NCI-H1105 treated with DMSO at 0.1 percent for 48 hours (cell line): ENCODE measurements at regions not wholly inside any gene's neighbourhood (a gene's known extent, or its start where the extent isn't known, plus 50 kb on each side); places are given as distances from the start of the nearest gene placed in this dataset.

Experiments
- DNase-seq: peaks from one replicate; lab custom pipeline; 2025; lab: John Stamatoyannopoulos, UW

DNA sequence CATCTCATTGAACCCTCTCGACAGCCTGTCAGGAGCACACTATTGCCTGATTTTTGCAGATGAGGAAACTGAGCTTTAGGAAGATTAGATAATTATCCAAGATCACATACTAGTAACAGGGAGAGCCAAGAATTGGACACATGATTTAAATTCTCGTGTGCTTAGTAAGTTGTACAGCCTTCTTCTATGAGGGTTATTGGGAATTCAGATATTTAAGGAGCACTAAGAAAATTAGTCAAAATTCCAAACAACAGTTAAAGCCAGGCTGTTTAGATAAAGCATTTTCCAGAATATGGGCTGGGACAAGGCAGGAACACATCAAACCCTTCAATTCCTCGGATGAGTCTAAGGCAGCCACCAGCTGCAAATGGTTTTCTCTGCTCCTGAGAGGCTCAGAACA is 148.8 kb downstream of the TMEM30B start:
- DNase-seq: no peak

DNA sequence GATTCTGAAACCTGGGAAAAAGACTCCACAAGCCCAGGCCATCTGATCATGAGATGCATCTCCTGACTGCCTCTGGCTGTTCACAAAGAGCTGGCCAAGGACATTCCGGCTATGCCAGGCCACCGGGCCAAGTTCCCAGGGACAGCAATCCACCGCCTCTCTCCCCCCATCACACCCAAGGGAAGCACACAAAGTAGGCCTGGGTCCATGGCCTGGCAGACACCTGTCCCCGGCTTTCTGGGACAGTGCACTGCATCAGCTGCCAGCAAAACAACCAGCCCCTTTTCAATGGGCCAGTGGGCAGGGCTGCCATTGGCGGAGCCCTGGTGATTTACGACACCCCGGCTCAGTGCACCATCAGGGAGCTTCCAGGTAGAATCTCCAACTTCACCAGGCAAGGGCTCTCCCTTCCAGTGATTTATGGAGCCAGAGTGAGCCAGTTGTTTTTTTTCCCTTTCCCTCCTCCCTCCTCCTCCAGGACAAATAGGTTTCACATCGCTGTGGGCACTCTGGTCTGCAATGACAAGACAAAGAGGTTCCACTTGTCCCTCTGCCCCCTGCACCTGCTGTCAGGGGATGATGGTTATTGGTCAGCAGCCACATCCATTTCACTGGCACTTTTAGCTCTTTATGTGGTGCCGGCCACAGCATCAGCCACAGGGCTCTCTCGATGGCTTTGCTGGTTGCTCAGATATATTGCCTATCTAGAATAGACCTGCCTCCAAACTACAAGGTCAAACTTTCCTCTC is 149.6 kb downstream of the SLC38A6 start:
- no peak for DNase-seq

DNA sequence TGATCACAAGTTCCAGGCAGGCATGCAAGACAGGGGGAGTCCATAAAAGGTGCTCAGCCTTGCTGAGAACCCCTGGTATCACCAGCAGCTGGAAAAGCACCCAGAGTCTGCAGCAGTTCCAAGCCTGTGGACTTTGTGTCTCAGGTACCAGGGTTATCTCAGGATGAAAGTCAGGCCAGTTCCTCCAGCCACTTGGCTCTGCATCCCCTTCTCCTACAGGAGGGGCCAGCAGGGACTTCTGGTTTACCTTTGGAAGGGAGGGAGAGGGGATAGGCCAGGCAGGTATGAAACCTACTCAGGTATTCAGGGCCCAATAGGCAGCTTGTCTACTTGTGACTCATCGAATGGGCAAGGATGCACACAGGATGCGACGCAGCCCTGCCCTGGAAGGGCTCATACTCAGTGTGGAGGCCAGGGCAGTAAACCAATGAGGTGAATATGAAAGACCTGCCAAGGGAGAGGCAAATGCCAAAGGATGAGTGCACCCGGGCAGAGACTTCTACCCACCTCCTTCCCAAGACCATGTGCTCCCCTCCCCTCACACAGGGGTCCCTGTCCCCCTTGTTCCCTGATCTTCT is 148.2 kb downstream of the SLC38A6 start:
- no peak for DNase-seq

DNA sequence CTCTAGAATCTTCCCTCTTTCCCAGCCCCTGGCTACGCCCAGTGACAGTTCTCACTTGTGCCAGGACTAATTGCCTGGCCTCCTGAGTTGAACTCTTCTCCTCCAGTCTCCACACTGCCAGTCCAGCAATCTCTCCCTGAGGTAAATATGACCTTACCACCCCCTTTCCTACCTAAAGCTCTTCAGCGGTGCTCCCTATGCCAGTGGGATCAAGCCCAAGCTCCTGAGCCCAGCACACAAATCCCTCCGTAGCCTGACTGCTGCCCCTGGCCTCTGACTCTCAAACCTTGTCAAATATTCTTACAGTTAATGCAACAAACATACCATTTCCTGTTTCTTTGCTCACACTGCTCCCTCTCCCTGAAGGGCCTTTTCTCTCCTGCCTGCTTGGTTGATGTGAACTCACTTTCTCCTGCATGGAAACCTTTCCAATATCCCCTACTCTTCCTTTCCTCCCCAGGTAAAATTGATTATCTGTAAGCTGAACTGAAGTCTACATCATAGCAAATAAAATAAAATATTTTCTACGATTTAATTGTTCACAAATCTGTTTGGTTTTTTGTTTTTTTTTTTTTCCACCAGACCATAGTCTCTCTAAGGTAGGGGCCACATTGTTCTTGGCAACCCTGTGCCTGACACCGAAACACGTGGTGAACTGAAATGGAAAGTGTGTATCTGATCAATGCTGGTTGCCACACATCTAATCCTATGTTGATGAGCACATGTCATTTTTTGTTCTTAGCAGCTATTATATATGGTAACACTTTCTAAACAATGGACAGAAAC is 147.5 kb downstream of the SLC38A6 start:
- no peak for DNase-seq

- no peak for DNase-seq
Measured at GRCh38 chr14:61126603-61127498, 145.8 kb downstream of the SLC38A6 start.

- no peak for DNase-seq
Measured at GRCh38 chr14:61125867-61126572, 145.0 kb downstream of the SLC38A6 start.

GRCh38 chr14:61125041-61125866 is 144.2 kb downstream of the SLC38A6 start:
- DNase-seq: no peak

- DNase-seq: no peak
Measured at GRCh38 chr14:61122862-61123261, 141.8 kb downstream of the SLC38A6 start.

DNA sequence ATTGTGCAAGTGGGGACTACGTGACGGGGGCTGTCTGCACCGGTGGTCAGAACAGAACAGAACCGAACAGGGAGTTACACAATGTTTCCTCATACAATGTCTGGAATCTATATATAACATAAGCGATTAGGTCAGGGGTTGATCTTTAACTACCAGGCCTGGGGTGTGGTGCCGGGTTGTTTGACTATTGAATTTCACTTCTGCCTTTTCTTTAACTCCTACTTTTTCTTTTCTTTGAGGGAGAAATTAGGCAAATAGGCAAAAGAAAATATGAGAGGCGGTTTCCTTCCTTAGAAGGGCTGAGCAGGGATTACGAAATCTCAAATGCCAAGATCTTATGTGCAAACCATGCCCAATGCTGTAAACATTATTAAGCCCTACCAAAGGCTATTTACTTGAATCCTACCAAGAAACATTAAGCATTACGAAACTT is 140.3 kb downstream of the SLC38A6 start:
- DNase-seq: no peak

GRCh38 chr14:61120576-61120975 is 139.5 kb downstream of the SLC38A6 start:
- DNase-seq: no peak

DNA sequence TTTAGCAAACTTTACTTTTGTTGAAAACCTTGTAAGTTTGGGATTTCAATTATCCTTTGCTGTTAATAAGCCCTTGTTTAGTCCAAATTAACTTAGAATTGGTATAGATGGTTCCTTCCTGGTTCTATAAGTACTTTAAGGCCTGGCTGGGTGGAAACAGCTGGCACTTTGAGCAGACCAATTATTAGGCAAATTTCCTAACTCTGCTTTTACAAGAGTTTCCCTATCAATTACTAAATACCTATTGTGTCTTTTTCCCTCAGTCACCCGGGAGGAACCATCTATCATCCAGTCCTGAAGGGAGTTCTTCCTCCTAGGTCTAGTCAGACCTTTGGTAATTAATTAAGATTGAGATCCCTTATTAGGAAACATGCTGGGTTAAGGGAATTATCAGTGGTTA is 138.0 kb downstream of the SLC38A6 start:
- no peak for DNase-seq

DNA sequence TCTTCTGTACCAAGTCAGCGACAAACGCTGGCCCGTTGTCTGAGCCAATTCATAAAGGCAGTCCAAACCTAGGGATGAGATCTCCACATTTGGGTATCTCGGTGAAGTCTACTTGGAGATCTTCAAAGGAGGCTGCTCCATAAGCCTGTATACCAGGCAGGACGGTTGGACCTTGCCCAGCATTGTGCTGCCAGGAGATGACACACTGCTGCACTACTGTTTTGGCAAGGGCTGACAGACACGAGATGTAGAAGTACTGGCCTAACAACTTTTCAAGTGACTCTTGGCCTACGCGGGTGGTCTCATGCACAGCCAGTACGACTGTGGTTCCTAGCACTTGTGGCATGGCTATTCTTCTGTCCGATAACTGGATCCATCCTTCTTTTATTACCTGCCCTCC is 135.3 kb downstream of the SLC38A6 start:
- no peak for DNase-seq

DNA sequence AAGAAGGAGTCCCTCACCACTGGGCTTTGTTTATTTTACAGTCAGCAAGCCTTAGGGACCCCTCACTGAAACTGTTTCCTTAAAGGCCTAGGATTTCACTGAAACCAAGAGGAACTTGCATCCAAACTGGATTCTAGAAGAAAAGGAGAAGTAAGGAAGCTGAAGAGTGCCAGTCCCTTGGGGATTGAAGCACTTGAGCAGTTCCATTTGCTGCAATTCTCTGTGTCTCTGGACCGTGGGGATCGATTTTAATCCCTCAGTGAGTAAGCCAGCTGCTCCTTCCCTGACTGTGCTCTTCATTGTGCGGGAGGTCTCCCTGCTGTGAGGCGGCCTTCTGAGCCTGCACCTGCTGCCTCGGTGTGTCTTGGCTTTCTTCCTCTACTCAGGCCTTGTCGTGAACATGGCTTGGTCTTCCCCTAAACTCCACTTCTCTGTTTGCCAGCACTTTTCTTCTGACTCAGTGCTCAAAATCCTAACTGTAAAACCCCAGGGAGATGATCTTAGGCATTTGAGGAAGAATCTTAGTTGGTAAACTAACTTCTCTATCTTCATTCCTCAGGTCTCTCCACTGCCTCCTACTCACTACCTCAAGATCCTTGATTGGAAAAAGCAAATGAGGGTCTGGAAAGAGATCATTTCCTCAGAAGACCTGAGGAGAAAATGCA is 132.6 kb downstream of the SLC38A6 start:
- DNase-seq: no peak

DNA sequence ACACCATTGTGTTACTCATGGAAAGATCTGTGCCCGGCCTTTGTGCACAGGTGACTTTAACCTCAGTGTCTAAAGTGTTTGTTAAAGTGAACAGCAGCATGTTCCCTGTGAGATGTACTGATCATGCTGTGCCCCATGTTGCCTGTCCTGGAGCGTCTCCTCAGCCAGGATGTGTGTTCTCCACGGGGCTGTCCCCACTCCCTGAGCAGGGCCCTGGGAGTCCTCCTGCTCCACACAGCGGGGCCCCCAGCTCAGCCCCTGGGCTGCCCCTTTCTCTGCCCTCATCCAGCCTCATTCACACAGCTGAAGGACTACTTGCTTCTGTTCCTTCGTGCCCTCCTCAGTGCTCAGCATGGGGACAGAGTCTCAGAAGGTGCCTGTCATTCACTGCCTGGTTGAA is 131.5 kb downstream of the SLC38A6 start:
- DNase-seq: no peak

DNA sequence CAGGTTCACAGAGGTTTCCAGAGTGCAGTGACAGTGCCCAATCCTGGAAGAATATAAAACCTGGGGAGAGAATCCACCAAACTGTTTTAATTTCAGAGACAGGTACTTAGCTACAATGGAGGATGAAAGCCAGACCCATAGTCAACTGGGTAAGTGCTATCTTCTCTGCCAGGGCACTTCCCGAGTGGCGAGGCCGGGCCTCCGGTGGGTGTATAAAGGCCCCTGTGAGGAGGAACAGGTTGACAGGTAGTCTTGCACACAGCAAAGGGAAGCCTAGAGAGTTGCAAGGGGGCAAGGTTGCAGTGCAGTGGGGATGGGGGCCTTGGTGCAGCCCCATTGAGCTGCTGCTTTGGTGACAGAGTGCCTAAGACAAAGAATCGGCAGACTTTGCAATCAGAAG is 130.7 kb downstream of the SLC38A6 start:
- DNase-seq: no peak

GRCh38 chr14:61111209-61111665 is 130.2 kb downstream of the SLC38A6 start:
- no peak for DNase-seq

DNA sequence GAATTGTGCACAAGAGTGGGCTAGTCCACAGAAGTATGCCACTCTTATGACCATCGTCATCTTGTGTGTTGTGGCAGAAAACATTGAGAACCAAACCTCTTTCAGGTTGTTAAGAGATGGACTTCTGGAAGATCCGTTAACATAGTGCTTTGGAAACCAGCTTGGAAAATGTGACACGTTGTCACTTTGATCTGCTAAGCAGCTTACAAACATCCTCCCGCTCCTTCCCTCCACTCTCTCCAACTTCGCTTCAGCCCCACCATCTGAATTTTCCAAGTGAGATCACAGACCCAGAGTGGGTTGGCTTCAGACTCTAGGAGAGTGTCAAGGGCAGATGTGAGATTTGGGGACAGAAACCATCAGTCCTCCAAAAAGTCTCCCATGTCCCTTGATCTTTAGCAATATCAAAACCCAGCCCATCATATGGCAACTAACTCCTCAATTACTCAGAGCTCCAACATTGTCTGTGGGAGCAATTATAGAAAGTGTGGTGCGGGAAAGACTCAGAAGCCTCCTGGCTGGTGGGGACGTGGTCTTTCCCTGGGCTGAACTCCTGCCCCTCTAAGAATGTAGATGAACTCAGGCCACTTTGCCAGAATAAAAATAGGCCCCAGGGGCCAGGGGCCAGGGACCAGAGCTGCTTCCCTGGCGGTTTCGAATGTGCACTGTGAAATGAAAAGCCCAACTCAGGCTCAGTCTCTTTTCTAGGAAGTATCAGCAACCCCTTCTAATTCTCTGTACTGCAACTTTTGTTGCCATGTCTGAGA is 129.5 kb downstream of the SLC38A6 start:
- no peak for DNase-seq

- DNase-seq: no peak
Measured at GRCh38 chr14:61109288-61109687, 128.2 kb downstream of the SLC38A6 start.

DNA sequence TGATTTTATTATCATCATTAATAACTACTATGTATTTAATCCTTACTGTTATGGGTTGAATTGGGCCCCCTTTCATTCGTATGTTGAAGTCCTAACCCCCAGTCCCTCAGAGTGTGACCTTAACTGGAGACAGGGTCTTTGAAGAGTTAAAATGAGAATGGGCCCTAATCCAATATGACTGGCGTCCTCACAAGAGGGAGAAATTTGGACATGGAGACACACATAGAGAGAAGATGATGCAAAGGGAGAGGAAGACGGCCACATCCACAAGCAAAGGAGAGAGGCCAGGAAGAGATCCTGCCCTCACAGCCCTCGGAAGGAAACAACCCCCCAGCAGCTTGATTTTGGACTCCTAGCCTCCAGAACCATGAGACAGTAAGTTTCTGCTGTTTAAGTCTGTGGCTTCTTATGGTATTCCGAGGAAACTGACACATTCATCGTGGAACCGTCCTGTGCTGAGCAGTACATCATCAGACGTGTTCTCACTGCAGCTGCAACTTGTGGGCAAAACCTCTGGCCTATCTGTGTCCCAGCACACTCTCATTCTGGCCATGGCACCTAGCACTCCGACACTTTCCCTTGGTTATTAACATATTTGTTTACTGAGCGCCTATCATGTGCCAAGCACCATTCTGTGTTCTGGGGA is 127.6 kb downstream of the SLC38A6 start:
- DNase-seq: no peak
